ENCODE measurements at regions not wholly inside any gene's neighbourhood (a gene's known extent, or its start where the extent isn't known, plus 50 kb on each side); places are given as distances from the start of the nearest gene placed in this dataset.

GRCh38 chr18:53864770-53865169 lies 359.7 kb downstream of the MBD2 start:
- no peak overlapping the region for H3K4me3 ChIP-seq
- H3K9me3 ChIP-seq = no peaks in the 10 kb centered on the region
- intact Hi-C loops (cut with DNase I) = no loop called here
- 48 to 66% (median 55%) methylated on average over 5 of the region's 5 CpGs for WGBS, 3 donors
- no peak overlapping the region for H3K27ac ChIP-seq
- TF ChIP-seq EP300 (IDR thresholded peaks at IDR 0.05) = no peak
- TF ChIP-seq CTCF (IDR thresholded peaks at IDR 0.05) = no peak
- no peak for TF ChIP-seq POLR2A (IDR thresholded peaks at IDR 0.05)
- H3K4me1 ChIP-seq (ENCODE audit: insufficient read depth) = no peaks in the 10 kb centered on the region
- no peaks in the 10 kb centered on the region for H3K36me3 ChIP-seq
- H3K27me3 ChIP-seq = no peaks in the 10 kb centered on the region
- no peak for DNase-seq

- Histone ChIP-seq H3K27me3 (no peaks in the 10 kb centered on the region), H3K9me3 (no peaks in the 10 kb centered on the region), H3K27ac (no peak overlapping the region), H3K4me1 (ENCODE audit: insufficient read depth) (no peaks in the 10 kb centered on the region), H3K36me3 (no peaks in the 10 kb centered on the region), H3K4me3 (no peak overlapping the region)
- TF ChIP-seq EP300 (IDR thresholded peaks at IDR 0.05) (no peak), CTCF (IDR thresholded peaks at IDR 0.05) (no peak), POLR2A (IDR thresholded peaks at IDR 0.05) (no peak)
- WGBS, 3 donors = 85 to 88% (median 86%) methylated on average over 1 of the region's 1 CpG
- no peak for DNase-seq
- intact Hi-C loops (cut with DNase I) = no loop called here
Observed at GRCh38 chr18:53862921-53863320, 361.5 kb downstream of the MBD2 start.

GRCh38 chr18:53861185-53861584 lies 363.3 kb downstream of the MBD2 start:
- Histone ChIP-seq H3K4me1 (ENCODE audit: insufficient read depth) (no peaks in the 10 kb centered on the region), H3K27ac (no peak overlapping the region), H3K4me3 (no peak overlapping the region), H3K27me3 (no peaks in the 10 kb centered on the region), H3K36me3 (no peaks in the 10 kb centered on the region), H3K9me3 (no peaks in the 10 kb centered on the region)
- no peak for DNase-seq
- intact Hi-C loops (cut with DNase I) = no loop called here
- 60 to 86% methylated on average over 1 of the region's 1 CpG; no CpG with 5 or more reads in 1 of the 3 donors for WGBS, 3 donors
- TF ChIP-seq CTCF (IDR thresholded peaks at IDR 0.05) (no peak), EP300 (IDR thresholded peaks at IDR 0.05) (no peak), POLR2A (IDR thresholded peaks at IDR 0.05) (no peak)

GRCh38 chr18:53859764-53860163 lies 364.7 kb downstream of the MBD2 start:
- WGBS, 3 donors = 80 to 87% (median 84%) methylated on average over 1 of the region's 1 CpG
- DNase-seq = no peak
- H3K4me3 ChIP-seq = no peak overlapping the region
- H3K36me3 ChIP-seq = no peaks in the 10 kb centered on the region
- no peaks in the 10 kb centered on the region for H3K4me1 ChIP-seq (ENCODE audit: insufficient read depth)
- no peak for TF ChIP-seq CTCF (IDR thresholded peaks at IDR 0.05)
- no peak for TF ChIP-seq EP300 (IDR thresholded peaks at IDR 0.05)
- no peak for TF ChIP-seq POLR2A (IDR thresholded peaks at IDR 0.05)
- no peaks in the 10 kb centered on the region for H3K9me3 ChIP-seq
- intact Hi-C loops (cut with DNase I) = no loop called here
- H3K27me3 ChIP-seq = no peaks in the 10 kb centered on the region
- no peak overlapping the region for H3K27ac ChIP-seq

GRCh38 chr18:53850902-53851301 lies 373.6 kb downstream of the MBD2 start:
- H3K36me3 ChIP-seq = no peaks in the 10 kb centered on the region
- H3K27ac ChIP-seq = no peak overlapping the region
- no peak overlapping the region for H3K4me3 ChIP-seq
- no peaks in the 10 kb centered on the region for H3K4me1 ChIP-seq (ENCODE audit: insufficient read depth)
- intact Hi-C loops (cut with DNase I) = no loop called here
- no peaks in the 10 kb centered on the region for H3K27me3 ChIP-seq
- H3K9me3 ChIP-seq = no peaks in the 10 kb centered on the region
- TF ChIP-seq EP300 (IDR thresholded peaks at IDR 0.05) = no peak
- TF ChIP-seq POLR2A (IDR thresholded peaks at IDR 0.05) = no peak
- no peak for TF ChIP-seq CTCF (IDR thresholded peaks at IDR 0.05)
- no peak for DNase-seq

All from ovary (tissue), 7 donors.